Spinal cord (tissue), 9 donors: ENCODE measurements at regions not wholly inside any gene's neighbourhood (a gene's known extent, or its start where the extent isn't known, plus 50 kb on each side); places are given as distances from the start of the nearest gene placed in this dataset.
A peak's percentile ranks its signal among the peaks of the same experiment; 100 is the strongest.

Source experiments
- DNase-seq, 6 donors: peaks; one replicate each; pipeline versions ENCODE4 v3.0.0 to v3.0.0-alpha.2; 2013 to 2015; ENCODE audit warnings: low spot score in 6 of 6, low read depth in 4 of 6
- H3K27ac ChIP-seq: one replicate; pipeline ENCODE4 v1.5.1; 2013; ENCODE audit warnings: low read depth, low read length, control low read depth
- H3K27me3 ChIP-seq: one replicate; pipeline ENCODE4 v1.6.1; 2013; ENCODE audit warnings: low read length; ENCODE audit not compliant: control insufficient read depth, insufficient read depth
- H3K36me3 ChIP-seq: one replicate; pipeline ENCODE4 v1.6.1; 2013; ENCODE audit warnings: low read length; ENCODE audit not compliant: control insufficient read depth, insufficient read depth
- H3K4me1 ChIP-seq: one replicate; pipeline ENCODE4 v1.6.1; 2013; ENCODE audit warnings: low read length; ENCODE audit not compliant: control insufficient read depth, insufficient read depth
- H3K4me3 ChIP-seq: one replicate; pipeline ENCODE4 v1.5.1; 2013; ENCODE audit warnings: low read depth, low read length, control low read depth
- H3K9me3 ChIP-seq: one replicate; pipeline ENCODE4 v1.6.1; 2013; ENCODE audit warnings: low read length; ENCODE audit not compliant: control insufficient read depth, insufficient read depth
- WGBS: methylation state at CpG from one replicate; pipeline ENCODE4 v1.1.5; 2013; ENCODE audit warnings: missing lambda C conversion rate; ENCODE audit not compliant: insufficient coverage; 5-methylcytosine and 5-hydroxymethylcytosine counted together
- donor health status: healthy.

DNA sequence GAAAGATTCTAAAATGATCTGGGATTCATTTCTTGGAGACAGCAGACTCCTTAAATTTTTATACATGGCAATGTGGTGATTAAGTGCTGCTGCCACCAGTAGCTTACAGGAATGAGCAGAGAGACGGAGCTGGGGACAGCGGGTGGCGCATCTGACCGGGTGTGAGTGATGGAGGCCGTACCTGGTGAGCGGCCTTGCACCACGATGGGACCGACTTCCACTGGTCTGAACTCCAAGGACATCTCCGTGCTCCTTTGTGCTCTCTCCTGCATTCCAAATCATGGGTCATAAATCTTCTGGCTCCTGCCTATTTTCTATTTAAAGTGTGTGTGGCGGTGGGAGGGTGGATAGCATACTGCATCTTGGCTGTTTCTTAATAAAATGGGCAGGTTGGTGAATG lies 262.6 kb downstream of the ABHD5 start:
- Histone ChIP-seq H3K4me1 (peaks cover 5% of the 10 kb centered on the region), H3K4me3 (no peak overlapping the region), H3K36me3 (no peaks in the 10 kb centered on the region), H3K27ac (no peak overlapping the region), H3K27me3 (no peaks in the 10 kb centered on the region), H3K9me3 (no peaks in the 10 kb centered on the region)
- WGBS, result 50% methylated on average over 9 of the region's 10 CpGs
- peak in 1 of 6 donors; percentile 43 for DNase-seq

DNA sequence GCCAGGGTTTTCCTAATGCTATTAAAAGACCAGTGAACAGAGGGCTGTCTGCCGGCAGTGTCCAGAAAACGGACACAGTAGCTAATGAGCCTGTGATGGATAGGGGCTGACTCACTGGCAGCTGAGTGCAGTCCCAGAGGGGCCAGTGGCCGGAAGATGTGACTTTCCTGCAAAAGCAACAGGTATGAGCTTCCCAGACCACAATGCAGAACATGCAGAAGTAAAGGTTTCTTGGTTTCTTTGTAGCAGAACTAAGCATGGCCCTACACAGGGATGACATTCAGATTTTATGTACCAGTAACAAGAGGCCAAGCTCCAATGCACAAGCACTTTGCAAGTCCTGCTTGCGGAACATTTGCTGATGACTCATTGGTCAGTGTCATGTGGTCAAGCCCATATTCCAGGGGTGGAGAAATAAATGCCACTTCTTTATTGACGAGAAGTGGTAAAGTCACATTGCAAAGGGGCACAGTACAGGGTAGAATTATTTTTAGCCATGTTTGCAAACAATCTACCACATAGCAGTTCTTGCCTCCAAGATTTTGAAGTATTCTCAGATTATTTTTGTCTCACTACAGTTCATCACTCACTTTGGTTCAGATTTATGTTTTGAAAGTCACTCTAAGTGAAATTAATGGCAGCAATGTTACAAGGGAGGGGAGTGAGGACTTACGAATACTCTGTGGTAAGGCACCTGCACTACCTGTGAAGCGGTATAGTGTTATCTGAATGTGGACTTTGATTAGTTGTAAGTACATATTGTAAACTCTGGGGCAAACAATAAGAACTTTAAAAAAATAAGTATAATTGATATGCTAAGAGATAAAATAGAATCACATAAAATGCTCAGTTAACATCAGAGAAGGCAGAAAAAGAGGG lies 263.3 kb downstream of the ABHD5 start:
- WGBS, result 31% methylated on average over 4 of the region's 7 CpGs
- no peak for DNase-seq

GRCh38 chr3:43956945-43957344 lies 266.2 kb downstream of the ABHD5 start:
- Histone ChIP-seq H3K4me3 (no peak overlapping the region), H3K27me3 (no peaks in the 10 kb centered on the region), H3K4me1 (peaks cover 6% of the 10 kb centered on the region), H3K36me3 (no peaks in the 10 kb centered on the region), H3K9me3 (no peaks in the 10 kb centered on the region), H3K27ac (no peak overlapping the region)
- no peak for DNase-seq
- WGBS, result 100% methylated on average over 2 of the region's 5 CpGs

More for the DNA sequence above, 263.3 kb downstream of the ABHD5 start:
- Histone ChIP-seq H3K27me3 (no peaks in the 10 kb centered on the region), H3K4me1 (peaks cover 6% of the 10 kb centered on the region), H3K27ac (no peak overlapping the region), H3K36me3 (no peaks in the 10 kb centered on the region), H3K4me3 (no peak overlapping the region), H3K9me3 (no peaks in the 10 kb centered on the region)

GRCh38 chr3:43957553-43957952 lies 266.8 kb downstream of the ABHD5 start:
- Histone ChIP-seq H3K4me3 (no peak overlapping the region), H3K27me3 (no peaks in the 10 kb centered on the region), H3K27ac (no peak overlapping the region), H3K4me1 (peaks cover 6% of the 10 kb centered on the region), H3K36me3 (no peaks in the 10 kb centered on the region), H3K9me3 (no peaks in the 10 kb centered on the region)
- WGBS, result no CpG with 5 or more reads among the region's 2 CpGs
- no peak for DNase-seq

GRCh38 chr3:43958005-43958770 lies 267.4 kb downstream of the ABHD5 start:
- H3K27ac ChIP-seq, result no peak overlapping the region
- no peaks in the 10 kb centered on the region for H3K36me3 ChIP-seq
- no peak overlapping the region for H3K4me3 ChIP-seq
- peak in 2 of 6 donors; percentile 35 to 47 for DNase-seq
- WGBS, result 85% methylated on average over 12 of the region's 16 CpGs
- H3K9me3 ChIP-seq, result no peaks in the 10 kb centered on the region
- H3K27me3 ChIP-seq, result no peaks in the 10 kb centered on the region
- peaks cover 6% of the 10 kb centered on the region for H3K4me1 ChIP-seq

- no peak for DNase-seq
- Histone ChIP-seq H3K4me3 (no peak overlapping the region), H3K27me3 (no peaks in the 10 kb centered on the region), H3K36me3 (no peaks in the 10 kb centered on the region), H3K4me1 (peaks cover 3% of the 10 kb centered on the region), H3K27ac (no peak overlapping the region), H3K9me3 (no peaks in the 10 kb centered on the region)
- 100% methylated on average over 3 of the region's 3 CpGs for WGBS
Measured at GRCh38 chr3:43958973-43959372, 268.2 kb downstream of the ABHD5 start.

GRCh38 chr3:43959498-43960447 lies 269.0 kb downstream of the ABHD5 start:
- 84% methylated on average over 8 of the region's 10 CpGs for WGBS

DNA sequence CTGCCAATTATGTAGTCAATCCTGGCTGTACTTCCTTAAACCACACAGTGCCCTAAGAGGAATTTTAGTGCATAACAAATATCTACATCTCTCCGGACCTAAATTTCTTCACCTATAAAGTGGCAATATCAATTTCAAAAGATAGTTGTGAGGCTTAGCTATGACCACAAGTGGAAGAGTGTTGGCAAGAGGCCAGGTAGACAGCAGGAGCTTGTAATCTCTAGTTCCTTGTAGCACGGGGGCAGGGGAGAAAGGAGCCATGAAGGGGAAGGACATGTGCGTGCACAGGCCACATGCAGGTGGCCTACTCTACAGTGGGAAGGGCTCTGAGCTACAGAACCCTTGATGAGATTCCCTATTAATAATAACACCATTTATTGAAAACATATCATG lies 269.7 kb downstream of the ABHD5 start:
- Histone ChIP-seq H3K36me3 (no peaks in the 10 kb centered on the region), H3K4me3 (no peak overlapping the region), H3K27ac (no peak overlapping the region), H3K27me3 (no peaks in the 10 kb centered on the region), H3K4me1 (peaks cover 3% of the 10 kb centered on the region), H3K9me3 (no peaks in the 10 kb centered on the region)
- peak in 2 of 6 donors; percentile 38 to 44 for DNase-seq
- no CpG with 5 or more reads among the region's 3 CpGs for WGBS

More at GRCh38 chr3:43959498-43960447, 269.0 kb downstream of the ABHD5 start:
- Histone ChIP-seq H3K36me3 (no peaks in the 10 kb centered on the region), H3K4me1 (peaks cover 3% of the 10 kb centered on the region), H3K27me3 (no peaks in the 10 kb centered on the region), H3K27ac (no peak overlapping the region), H3K9me3 (no peaks in the 10 kb centered on the region), H3K4me3 (no peak overlapping the region)
- DNase-seq, result no peak

- Histone ChIP-seq H3K9me3 (no peaks in the 10 kb centered on the region), H3K27ac (no peak overlapping the region), H3K4me3 (no peak overlapping the region), H3K4me1 (peaks cover 3% of the 10 kb centered on the region), H3K27me3 (no peaks in the 10 kb centered on the region), H3K36me3 (no peaks in the 10 kb centered on the region)
- 45% methylated on average over 2 of the region's 2 CpGs for WGBS
- DNase-seq, result no peak
Measured at GRCh38 chr3:43962043-43962442, 271.3 kb downstream of the ABHD5 start.
